Renal cortex interstitium (tissue), 11 donors: ENCODE measurements at regions not wholly inside any gene's neighbourhood (a gene's known extent, or its start where the extent isn't known, plus 50 kb on each side); places are given as distances from the start of the nearest gene placed in this dataset.

Experiments used
- DNase-seq, 11 donors: peaks; one replicate each; pipeline ENCODE4 v3.0.0-alpha.2; 2013; ENCODE audit warnings: low read depth in 9 of 11, low spot score in 4 of 11; ENCODE audit errors: extremely low read depth in 1 of 11

DNA sequence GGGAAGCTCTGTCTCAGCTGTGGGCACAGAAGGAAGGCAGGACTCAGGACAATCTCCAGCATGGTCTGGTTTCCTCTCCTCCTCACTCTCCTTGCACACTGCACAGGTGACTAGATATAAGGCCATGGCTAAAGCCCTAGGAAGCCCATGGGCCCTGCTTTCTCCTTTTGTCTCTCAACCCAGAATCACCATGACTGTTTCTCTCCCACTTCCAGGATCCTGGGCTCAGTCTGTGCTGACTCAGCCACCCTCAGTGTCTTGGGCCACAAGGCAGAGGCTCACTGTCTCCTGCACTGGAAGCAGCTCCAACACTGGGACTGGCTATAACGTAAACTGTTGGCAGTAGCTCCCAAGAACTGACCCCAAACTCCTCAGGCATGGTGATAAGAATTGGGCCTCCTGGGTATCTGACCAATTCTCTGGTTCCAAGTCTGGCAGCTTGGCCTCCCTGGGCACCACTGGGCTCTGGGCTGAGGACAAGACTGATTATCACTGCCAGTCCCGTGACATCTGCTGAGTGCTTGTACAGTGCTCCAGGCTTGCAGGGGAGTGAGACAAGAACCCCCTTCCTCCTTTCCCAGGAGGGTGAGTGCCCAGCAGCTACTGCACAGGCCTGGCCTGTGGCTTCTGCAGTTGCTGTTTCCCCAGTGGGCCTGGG lies 104.0 kb upstream of the TOP3B start:
- DNase-seq = no peak

DNA sequence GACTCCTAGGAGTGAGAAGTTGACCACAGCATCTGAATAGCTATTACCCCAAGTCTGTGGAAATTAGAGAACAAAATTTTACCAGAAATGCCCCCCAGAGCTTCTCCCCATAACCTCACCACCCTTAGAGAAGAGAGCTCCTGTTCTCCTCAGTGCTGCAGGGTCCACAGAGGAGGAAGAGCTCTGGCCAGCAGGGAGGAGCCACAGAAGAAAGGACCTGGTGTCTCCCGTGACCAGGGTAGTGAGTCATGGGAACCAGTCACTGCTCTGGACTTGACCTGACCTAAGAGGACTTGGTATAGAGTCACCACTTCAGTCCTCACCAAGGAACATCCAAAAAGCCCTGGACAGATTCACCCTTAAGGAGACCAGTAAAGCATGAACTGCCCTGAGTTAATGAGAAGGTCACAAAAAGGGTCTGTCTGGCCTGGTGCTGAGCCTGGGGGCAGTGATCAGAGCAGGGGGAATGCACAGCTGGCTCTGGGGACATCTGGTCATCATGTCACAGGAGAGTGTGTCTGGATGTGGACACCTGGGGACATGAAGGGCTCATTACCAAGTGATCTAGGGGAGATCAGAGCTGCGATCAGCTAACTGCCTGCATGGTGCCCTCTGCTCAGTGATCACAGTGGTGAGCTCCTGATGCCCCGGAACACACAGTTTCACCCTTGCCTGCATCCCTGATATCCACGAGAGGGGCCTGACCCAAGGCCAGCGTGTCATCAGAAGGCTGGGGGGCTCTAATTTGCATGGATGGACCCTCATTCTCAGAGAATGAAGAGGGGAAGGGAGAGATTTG lies 103.3 kb upstream of the TOP3B start:
- no peak for DNase-seq

DNA sequence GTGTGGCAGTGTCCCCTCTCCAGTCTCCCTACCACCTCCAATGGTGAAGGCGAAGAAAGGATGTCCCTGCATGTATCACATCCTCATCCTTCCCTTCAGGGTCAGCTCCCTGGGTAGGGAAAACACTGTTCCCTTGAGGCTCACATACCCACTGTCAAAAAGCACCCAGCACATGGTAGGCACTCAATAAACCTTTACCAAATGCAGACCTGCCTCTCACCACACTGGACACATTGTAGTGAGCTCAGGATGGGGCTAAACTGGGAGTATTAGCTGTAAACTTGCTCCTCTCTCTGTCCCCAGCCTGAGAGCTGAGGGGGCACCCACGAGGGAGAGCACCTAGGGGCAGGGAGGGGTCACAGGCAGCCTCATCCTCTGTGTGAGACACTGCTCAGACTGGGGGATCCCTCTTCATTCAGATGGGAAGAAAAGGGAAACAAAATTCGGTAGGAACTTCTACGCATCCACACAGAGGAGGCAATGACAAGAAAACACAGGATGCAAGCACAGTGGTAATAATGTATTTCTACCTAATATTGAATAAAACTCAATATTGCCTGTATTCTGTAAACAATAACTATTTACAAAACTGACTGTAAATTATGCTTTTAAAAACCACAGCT lies 101.6 kb upstream of the TOP3B start:
- no peak for DNase-seq

DNA sequence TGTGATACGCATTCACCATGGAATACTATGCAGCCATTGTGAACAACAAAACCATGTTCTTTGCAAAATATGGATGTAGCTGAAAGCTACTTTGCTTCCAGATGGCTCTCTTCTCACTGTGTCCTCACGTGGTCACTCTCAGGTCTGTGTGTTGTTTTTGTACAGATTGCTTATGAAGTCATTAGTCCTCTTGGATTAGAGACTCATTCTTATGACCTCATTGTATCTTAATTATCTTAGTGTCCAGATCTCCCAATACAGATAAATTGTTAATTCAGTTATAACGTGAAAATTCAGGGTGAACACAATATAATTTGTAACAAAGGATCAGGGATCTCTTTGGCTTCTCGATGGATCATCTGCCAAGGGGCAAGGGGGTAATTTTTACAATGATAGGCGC lies 100.4 kb upstream of the TOP3B start:
- no peak for DNase-seq

DNA sequence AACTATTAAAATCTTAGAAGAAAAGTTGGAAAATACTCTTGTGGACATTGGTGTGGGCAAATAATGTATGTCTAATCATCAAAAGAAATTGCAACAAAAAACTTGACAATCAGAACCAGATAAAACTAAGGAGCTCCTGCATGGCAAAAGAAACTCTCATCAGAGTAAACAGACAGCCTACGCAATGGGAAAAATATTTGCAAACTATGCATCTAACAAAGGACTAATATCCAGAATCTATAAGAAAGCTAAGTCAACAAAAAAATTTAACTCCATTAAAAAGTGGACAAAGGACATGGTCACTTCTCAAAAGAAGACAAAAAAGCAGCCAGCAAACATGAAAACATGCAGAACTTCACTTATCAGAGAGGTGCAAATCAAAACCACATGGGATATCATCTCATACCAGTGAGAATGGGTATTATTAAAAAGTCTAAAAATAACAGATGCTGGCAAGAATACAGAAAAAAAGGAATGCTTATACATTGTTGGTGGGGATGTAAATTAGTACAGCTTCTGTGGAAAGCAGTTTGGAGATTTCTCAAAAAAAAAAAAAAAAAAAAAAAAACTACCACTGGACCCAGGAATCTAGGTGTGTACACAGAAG lies 99.7 kb upstream of the TOP3B start:
- no peak for DNase-seq

DNA sequence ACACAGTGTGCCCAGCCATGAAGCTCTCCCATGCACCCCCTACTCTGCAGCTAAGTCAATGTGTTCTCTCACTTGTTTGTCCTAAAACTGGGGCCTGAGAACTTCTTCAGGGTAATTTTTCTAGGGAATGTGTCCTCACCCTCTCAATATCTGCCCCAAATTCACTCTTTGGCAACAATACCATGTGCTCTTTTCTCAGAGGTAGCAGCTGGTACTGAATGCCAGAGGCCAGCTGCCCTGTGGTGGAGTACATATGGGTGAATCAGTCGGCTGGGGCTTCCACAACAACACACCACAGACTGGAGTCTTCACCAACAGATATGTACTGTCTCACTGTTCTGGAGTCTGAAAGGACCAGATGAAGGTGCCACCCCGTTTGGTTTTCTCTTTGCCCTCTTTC lies 97.7 kb upstream of the TOP3B start:
- DNase-seq = no peak

- no peak for DNase-seq
These were observed 97.0 kb upstream of the TOP3B start for GRCh38 chr22:22079404-22080148.

GRCh38 chr22:22078329-22078728 lies 95.7 kb upstream of the TOP3B start:
- DNase-seq = no peak

DNA sequence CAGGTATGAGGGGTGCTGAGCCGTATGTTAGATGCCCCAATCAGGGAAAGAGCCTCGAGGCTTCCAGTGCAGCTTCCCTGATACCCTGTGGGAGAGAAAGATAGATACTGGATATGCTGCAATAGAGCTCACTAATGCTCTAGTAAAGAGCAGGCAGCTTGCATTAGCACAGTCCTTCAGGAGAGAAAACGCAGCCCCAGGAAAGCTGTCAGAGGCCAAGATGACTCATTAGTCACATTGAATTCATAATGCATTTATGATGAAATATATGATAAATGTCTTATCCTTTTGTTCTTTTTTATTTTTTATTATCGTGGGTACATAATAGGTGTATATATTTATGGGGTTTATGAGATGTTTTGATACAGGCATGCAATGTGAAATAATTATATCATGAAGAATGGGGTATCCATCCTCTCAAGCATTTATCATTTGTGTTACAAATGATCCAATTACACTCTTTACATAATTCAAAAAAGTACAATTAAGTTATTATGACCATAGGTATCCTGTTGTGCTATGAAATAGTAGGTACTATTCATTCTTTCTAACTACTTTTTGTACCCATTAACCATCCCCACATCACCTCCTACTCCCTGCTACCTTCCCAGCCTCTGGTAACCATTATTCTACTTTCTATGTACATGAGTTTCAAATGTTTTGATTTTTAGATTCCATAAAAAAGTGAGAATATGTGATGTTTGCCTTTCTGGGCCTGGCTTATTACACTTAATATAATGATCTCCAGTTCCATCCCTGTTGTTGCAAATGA lies 94.5 kb upstream of the TOP3B start:
- no peak for DNase-seq

DNA sequence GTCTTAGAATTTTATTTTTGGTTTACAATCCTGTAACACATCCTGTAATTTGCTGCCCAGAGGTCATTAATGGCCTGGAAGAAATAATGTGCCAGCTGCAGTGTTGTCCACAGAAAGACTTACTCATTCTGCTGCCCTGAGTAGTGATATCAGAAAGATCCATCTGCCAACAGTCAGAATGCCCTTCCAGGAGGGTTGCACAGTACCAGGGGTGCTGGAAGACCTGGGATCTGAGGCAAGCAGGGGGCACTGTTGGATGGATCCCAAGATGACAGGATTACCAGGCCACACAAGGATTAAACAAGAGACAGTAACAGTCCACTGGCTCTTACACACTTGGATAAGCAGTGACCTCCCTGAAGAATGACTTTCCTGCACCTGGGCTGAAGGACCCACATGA lies 93.8 kb upstream of the TOP3B start:
- DNase-seq = no peak

GRCh38 chr22:22075382-22076163 lies 93.0 kb upstream of the TOP3B start:
- DNase-seq = no peak

DNA sequence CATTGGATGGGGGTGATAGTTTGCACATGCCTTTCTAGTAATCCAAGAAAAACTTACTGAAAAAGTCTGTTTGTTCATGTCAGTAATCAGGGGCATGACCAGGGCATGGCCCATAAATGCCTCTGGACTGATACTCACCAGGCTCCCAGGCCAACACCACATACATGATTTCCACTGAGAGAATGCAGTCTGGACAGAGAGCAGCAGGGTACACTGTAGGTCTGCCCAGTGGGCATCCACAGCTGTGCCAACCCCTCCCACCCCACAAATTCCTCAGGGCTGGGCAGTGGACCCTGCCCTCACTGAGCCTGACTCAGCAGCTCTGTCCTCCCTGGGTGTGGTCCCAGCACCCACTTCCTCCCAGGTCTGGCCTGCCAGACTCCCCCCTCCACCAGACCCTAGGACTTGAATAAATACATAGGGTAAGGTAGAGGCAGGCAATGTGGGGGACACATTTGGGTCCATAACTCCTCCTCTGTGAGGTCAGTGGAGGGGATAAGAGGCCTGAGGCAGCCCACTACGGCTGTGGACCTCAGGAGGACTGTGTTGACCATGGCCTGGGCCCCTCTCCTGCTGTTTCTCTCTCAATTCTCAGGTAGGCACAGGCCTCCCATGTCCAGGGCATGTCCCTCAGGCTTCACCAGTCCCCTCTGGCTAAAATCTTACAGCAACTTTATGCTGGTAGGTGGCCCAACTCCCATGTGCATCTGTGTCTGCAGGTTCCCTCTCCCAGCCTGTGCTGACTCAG lies 92.2 kb upstream of the TOP3B start:
- DNase-seq = no peak

DNA sequence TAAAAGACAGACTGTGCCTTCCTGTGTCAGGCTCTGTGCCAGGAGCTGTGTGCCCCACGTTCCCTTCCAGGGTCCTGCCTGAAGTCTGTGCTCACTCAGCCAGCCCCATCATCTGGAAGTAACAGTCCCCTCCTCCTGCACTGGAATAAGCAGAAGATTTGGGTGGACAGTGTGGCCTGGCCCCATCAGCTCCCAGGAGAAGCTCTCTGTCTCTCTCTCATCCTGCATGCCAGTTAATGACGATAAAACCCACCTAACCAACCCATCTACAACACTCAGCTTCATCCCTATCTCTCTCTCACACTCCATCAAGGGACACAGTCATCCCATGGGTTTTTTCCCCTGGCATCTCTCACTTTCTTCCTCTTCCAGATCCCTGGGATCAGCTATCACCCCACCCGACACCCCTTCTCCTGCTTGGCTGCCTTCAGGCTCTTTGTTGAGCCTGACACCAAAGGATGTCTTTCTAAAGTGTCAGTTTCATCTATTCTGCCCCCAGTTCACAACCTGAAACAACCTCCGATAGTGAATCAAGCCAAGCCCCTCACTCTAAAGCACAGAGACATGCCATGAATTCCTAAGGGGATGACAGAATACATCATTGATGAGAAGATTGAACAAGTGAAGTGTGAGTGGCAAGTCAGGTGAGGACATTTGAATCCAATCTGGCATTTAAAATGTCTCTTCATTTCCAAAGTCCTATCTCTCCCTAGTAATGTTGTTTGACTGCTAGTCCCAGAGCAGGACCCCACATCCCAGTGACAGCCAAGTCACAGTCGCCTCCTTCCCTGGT lies 91.4 kb upstream of the TOP3B start:
- DNase-seq = no peak

- DNase-seq = no peak
These were observed 89.7 kb upstream of the TOP3B start for GRCh38 chr22:22072169-22072836.

GRCh38 chr22:22071455-22071854 lies 88.9 kb upstream of the TOP3B start:
- no peak for DNase-seq

- no peak for DNase-seq
These were observed 87.8 kb upstream of the TOP3B start for GRCh38 chr22:22070371-22070824.
